ENCODE measurements at regions not wholly inside any gene's neighbourhood (a gene's known extent, or its start where the extent isn't known, plus 50 kb on each side); places are given as distances from the start of the nearest gene placed in this dataset.

- DNase-seq, result no peak
These were observed 241.7 kb downstream of the PIK3R1 start for GRCh38 chr5:68457285-68457684.

- no peak for DNase-seq
These were observed 243.0 kb downstream of the PIK3R1 start for GRCh38 chr5:68458416-68459021.

GRCh38 chr5:68459093-68459809 lies 243.7 kb downstream of the PIK3R1 start:
- DNase-seq, result no peak

GRCh38 chr5:68459810-68460139 lies 244.2 kb downstream of the PIK3R1 start:
- DNase-seq, result no peak

GRCh38 chr5:68460147-68460798 lies 244.7 kb downstream of the PIK3R1 start:
- DNase-seq, result no peak

GRCh38 chr5:68463606-68464005 lies 248.1 kb downstream of the PIK3R1 start:
- no peak for DNase-seq

GRCh38 chr5:68464424-68464823 lies 248.9 kb downstream of the PIK3R1 start:
- DNase-seq, result no peak

- no peak for DNase-seq
These were observed 249.6 kb downstream of the PIK3R1 start for GRCh38 chr5:68465133-68465532.

GRCh38 chr5:68465934-68466551 lies 250.5 kb downstream of the PIK3R1 start:
- no peak for DNase-seq

GRCh38 chr5:68467208-68467607 lies 251.7 kb downstream of the PIK3R1 start:
- no peak for DNase-seq

- no peak for DNase-seq
These were observed 252.2 kb downstream of the PIK3R1 start for GRCh38 chr5:68467794-68468193.

- DNase-seq, result no peak
These were observed 252.8 kb downstream of the PIK3R1 start for GRCh38 chr5:68468322-68468721.

GRCh38 chr5:68475476-68475983 lies 260.0 kb downstream of the PIK3R1 start:
- DNase-seq, result no peak

GRCh38 chr5:68476854-68477253 lies 261.3 kb downstream of the PIK3R1 start:
- no peak for DNase-seq

- DNase-seq, result no peak
These were observed 262.9 kb downstream of the PIK3R1 start for GRCh38 chr5:68478301-68479095.

- DNase-seq, result no peak
These were observed 264.0 kb downstream of the PIK3R1 start for GRCh38 chr5:68479524-68479923.

- DNase-seq, result no peak
These were observed 264.9 kb downstream of the PIK3R1 start for GRCh38 chr5:68480335-68480940.

GRCh38 chr5:68482199-68482598 lies 266.6 kb downstream of the PIK3R1 start:
- no peak for DNase-seq

- no peak for DNase-seq
These were observed 268.9 kb downstream of the PIK3R1 start for GRCh38 chr5:68484307-68485068.

- no peak for DNase-seq
These were observed 274.0 kb downstream of the PIK3R1 start for GRCh38 chr5:68489556-68489955.

- no peak for DNase-seq
These were observed 274.9 kb downstream of the PIK3R1 start for GRCh38 chr5:68490406-68490805.

- DNase-seq, result no peak
These were observed 279.2 kb downstream of the PIK3R1 start for GRCh38 chr5:68494771-68495170.
